GM12872 (cell line): ENCODE measurements at regions not wholly inside any gene's neighbourhood (a gene's known extent, or its start where the extent isn't known, plus 50 kb on each side); places are given as distances from the start of the nearest gene placed in this dataset.

Experiments
- CTCF ChIP-seq: IDR thresholded peaks from 3 replicates; pipeline ENCODE4 v1.5.1; 2011; ENCODE audit warnings: low read depth, mild to moderate bottlenecking, low read length, moderate library complexity; ENCODE audit not compliant: insufficient read depth

- TF ChIP-seq CTCF: no peak
Observed at GRCh38 chr10:56902554-56902953, 541.5 kb upstream of the ZWINT start.

- no peak for TF ChIP-seq CTCF
Observed at GRCh38 chr10:56895306-56895705, 534.2 kb upstream of the ZWINT start.

- no peak for TF ChIP-seq CTCF
Observed at GRCh38 chr10:56881218-56881617, 520.2 kb upstream of the ZWINT start.

- no peak for TF ChIP-seq CTCF
Observed at GRCh38 chr10:56880606-56881005, 519.5 kb upstream of the ZWINT start.

GRCh38 chr10:56874950-56875349 is 513.9 kb upstream of the ZWINT start:
- TF ChIP-seq CTCF: no peak

- TF ChIP-seq CTCF: no peak
Observed at GRCh38 chr10:56871160-56871668, 510.2 kb upstream of the ZWINT start.

- TF ChIP-seq CTCF: no peak
Observed at GRCh38 chr10:56867236-56867635, 506.2 kb upstream of the ZWINT start.

- no peak for TF ChIP-seq CTCF
Observed at GRCh38 chr10:56856569-56856968, 495.5 kb upstream of the ZWINT start.
